ENCODE measurements at regions not wholly inside any gene's neighbourhood (a gene's known extent, or its start where the extent isn't known, plus 50 kb on each side); places are given as distances from the start of the nearest gene placed in this dataset.

GRCh38 chr9:115403753-115404152 is 285.8 kb upstream of the TNC start:
- Histone ChIP-seq H3K27me3 (ENCODE audit: insufficient read depth, low read length, poor library complexity) (no peaks in the 10 kb centered on the region), H3K79me2 (ENCODE audit: insufficient read depth, low read length) (no peaks in the 10 kb centered on the region), H3K9ac (ENCODE audit: low read depth, low read length) (no peak overlapping the region), H3K27ac (ENCODE audit: low read length) (no peak overlapping the region), H4K20me1 (ENCODE audit: insufficient read depth, low read length) (no peaks in the 10 kb centered on the region), H3K9me3 (ENCODE audit: insufficient read depth, low read length, severe bottlenecking) (no peaks in the 10 kb centered on the region), H3K4me1 (ENCODE audit: insufficient read depth, low read length) (no peaks in the 10 kb centered on the region), H2AFZ (ENCODE audit: low read depth, low read length) (no peak overlapping the region), H3K4me2 (ENCODE audit: insufficient read depth, low read length) (no peak overlapping the region), H3K4me3 (ENCODE audit: low read depth in 1 of 2, low read length in 2 of 2) (no peak overlapping the region), H3K36me3 (ENCODE audit: insufficient read depth, low read length) (no peaks in the 10 kb centered on the region)
- DNase-seq (no peak), ATAC-seq (ENCODE audit: insufficient read depth, low read depth) (no peak)
- TF ChIP-seq EZH2 (IDR thresholded peaks at IDR 0.05; ENCODE audit: borderline replicate concordance, low read depth, low read length, severe bottlenecking) (no peak), CTCF (IDR thresholded peaks at IDR 0.05; ENCODE audit: borderline replicate concordance, extremely low read depth, low read length, poor library complexity, severe bottlenecking) (no peak)

DNA sequence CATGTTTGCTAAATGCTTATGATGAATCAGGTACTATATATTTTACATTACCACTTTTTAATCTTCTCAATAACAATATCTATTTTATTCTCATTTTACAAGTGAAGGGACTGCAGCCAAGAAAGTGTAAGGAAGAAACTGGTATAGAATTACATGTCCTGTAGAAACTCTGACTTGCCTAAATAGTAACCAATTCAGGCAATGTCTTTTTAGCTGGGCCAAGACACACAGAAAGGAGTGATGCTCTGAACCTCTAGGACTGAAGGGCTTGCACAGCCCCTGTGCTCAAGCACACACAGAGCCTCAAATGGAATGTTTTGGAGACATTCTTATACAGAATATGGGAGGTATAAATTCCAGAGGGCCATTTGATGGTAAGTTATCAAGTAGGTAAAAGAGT is 286.4 kb upstream of the TNC start:
- TF ChIP-seq EZH2 (IDR thresholded peaks at IDR 0.05; ENCODE audit: borderline replicate concordance, low read depth, low read length, severe bottlenecking) (no peak), CTCF (IDR thresholded peaks at IDR 0.05; ENCODE audit: borderline replicate concordance, extremely low read depth, low read length, poor library complexity, severe bottlenecking) (no peak)
- H3K4me3 ChIP-seq (ENCODE audit: low read depth in 1 of 2, low read length in 2 of 2): no peak overlapping the region
- no peak overlapping the region for H3K4me2 ChIP-seq (ENCODE audit: insufficient read depth, low read length)
- H3K4me1 ChIP-seq (ENCODE audit: insufficient read depth, low read length): no peaks in the 10 kb centered on the region
- H3K9me3 ChIP-seq (ENCODE audit: insufficient read depth, low read length, severe bottlenecking): no peaks in the 10 kb centered on the region
- no peak for DNase-seq
- H3K36me3 ChIP-seq (ENCODE audit: insufficient read depth, low read length): no peaks in the 10 kb centered on the region
- no peak overlapping the region for H3K9ac ChIP-seq (ENCODE audit: low read depth, low read length)
- H3K27me3 ChIP-seq (ENCODE audit: insufficient read depth, low read length, poor library complexity): no peaks in the 10 kb centered on the region
- no peak overlapping the region for H2AFZ ChIP-seq (ENCODE audit: low read depth, low read length)
- H4K20me1 ChIP-seq (ENCODE audit: insufficient read depth, low read length): no peaks in the 10 kb centered on the region
- H3K27ac ChIP-seq (ENCODE audit: low read length): no peak overlapping the region
- H3K79me2 ChIP-seq (ENCODE audit: insufficient read depth, low read length): no peaks in the 10 kb centered on the region
- no peak for ATAC-seq (ENCODE audit: insufficient read depth, low read depth)

DNA sequence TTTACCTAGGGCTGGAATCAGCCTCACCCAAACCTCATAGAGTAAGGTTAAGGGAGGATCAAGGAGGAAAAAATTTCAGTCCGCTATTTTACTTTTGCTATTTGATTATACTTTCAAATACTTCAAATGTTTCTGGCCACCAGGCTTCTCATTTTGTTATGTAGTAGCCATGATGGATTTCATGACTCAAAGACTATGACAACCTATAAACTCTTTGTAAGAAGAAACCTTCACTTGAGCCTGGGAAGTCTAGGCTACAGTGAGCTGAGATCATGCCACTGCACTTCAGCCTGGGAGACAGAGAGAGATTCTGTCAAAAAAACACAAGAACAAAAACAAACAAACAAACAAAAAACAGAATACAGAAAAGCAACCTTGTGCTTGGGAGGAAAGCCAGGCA is 293.6 kb upstream of the TNC start:
- DNase-seq (no peak), ATAC-seq (ENCODE audit: insufficient read depth, low read depth) (no peak)
- Histone ChIP-seq H2AFZ (ENCODE audit: low read depth, low read length) (no peak overlapping the region), H4K20me1 (ENCODE audit: insufficient read depth, low read length) (no peaks in the 10 kb centered on the region), H3K9me3 (ENCODE audit: insufficient read depth, low read length, severe bottlenecking) (no peaks in the 10 kb centered on the region), H3K4me3 (ENCODE audit: low read depth in 1 of 2, low read length in 2 of 2) (no peak overlapping the region), H3K27ac (ENCODE audit: low read length) (no peak overlapping the region), H3K9ac (ENCODE audit: low read depth, low read length) (no peak overlapping the region), H3K4me2 (ENCODE audit: insufficient read depth, low read length) (no peak overlapping the region), H3K27me3 (ENCODE audit: insufficient read depth, low read length, poor library complexity) (no peaks in the 10 kb centered on the region), H3K4me1 (ENCODE audit: insufficient read depth, low read length) (no peaks in the 10 kb centered on the region), H3K36me3 (ENCODE audit: insufficient read depth, low read length) (no peaks in the 10 kb centered on the region), H3K79me2 (ENCODE audit: insufficient read depth, low read length) (no peaks in the 10 kb centered on the region)
- TF ChIP-seq CTCF (IDR thresholded peaks at IDR 0.05; ENCODE audit: borderline replicate concordance, extremely low read depth, low read length, poor library complexity, severe bottlenecking): no peak
- TF ChIP-seq EZH2 (IDR thresholded peaks at IDR 0.05; ENCODE audit: borderline replicate concordance, low read depth, low read length, severe bottlenecking): no peak

DNA sequence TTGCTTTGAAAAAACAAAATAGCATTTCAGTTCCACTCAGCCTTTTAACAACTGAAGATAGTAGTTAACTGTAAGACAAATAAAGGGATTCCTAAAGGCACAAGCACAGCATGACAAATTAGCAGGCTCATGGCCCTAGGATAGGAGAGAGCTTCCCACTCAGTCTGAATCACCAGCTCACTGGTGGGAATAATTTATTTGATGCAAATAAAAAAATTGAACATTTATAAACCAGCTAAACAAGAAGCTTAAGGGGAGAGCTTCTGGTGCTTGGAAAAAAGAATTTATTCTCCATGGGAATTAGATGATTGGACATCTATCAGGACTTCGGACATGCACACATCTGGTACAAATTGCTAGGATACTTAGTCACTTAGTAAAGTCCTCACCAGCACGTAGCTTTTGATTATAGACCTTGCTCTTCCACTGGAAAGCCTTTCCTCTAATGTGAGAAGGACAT is 294.1 kb upstream of the TNC start:
- Histone ChIP-seq H3K9me3 (ENCODE audit: insufficient read depth, low read length, severe bottlenecking) (no peaks in the 10 kb centered on the region), H3K4me3 (ENCODE audit: low read depth in 1 of 2, low read length in 2 of 2) (no peak overlapping the region), H3K27ac (ENCODE audit: low read length) (no peak overlapping the region), H3K27me3 (ENCODE audit: insufficient read depth, low read length, poor library complexity) (no peaks in the 10 kb centered on the region), H3K4me1 (ENCODE audit: insufficient read depth, low read length) (no peaks in the 10 kb centered on the region), H2AFZ (ENCODE audit: low read depth, low read length) (no peak overlapping the region), H3K79me2 (ENCODE audit: insufficient read depth, low read length) (no peaks in the 10 kb centered on the region), H4K20me1 (ENCODE audit: insufficient read depth, low read length) (no peaks in the 10 kb centered on the region), H3K9ac (ENCODE audit: low read depth, low read length) (no peak overlapping the region), H3K36me3 (ENCODE audit: insufficient read depth, low read length) (no peaks in the 10 kb centered on the region), H3K4me2 (ENCODE audit: insufficient read depth, low read length) (no peak overlapping the region)
- ATAC-seq (ENCODE audit: insufficient read depth, low read depth): no peak
- no peak for DNase-seq
- TF ChIP-seq EZH2 (IDR thresholded peaks at IDR 0.05; ENCODE audit: borderline replicate concordance, low read depth, low read length, severe bottlenecking) (no peak), CTCF (IDR thresholded peaks at IDR 0.05; ENCODE audit: borderline replicate concordance, extremely low read depth, low read length, poor library complexity, severe bottlenecking) (no peak)

Data from DND-41 (cell line).